AG04449 (cell line): ENCODE measurements at regions not wholly inside any gene's neighbourhood (a gene's known extent, or its start where the extent isn't known, plus 50 kb on each side); places are given as distances from the start of the nearest gene placed in this dataset.

ENCODE experiments used
- CTCF ChIA-PET: fragments of 350-600 bp; formaldehyde crosslinking; extraction: SDS; loops from one replicate; lab custom pipeline; 2021; ENCODE audit warnings: antibody characterized with exemption; lab: Yijun Ruan, JAX
- POLR2A ChIA-PET: fragments of 400-600, 350-600 bp; formaldehyde crosslinking; extraction: SDS; loops from one replicate; lab custom pipeline; 2020; ENCODE audit warnings: antibody characterized with exemption, inconsistent platforms; lab: Yijun Ruan, JAX
- DNase-seq: peaks from one replicate; pipeline ENCODE4 v3.0.0-alpha.2; 2010; ENCODE audit warnings: low read depth, low spot score
- H3K4me3 ChIP-seq: 2 replicates; pipeline ENCODE4 v1.5.1; 2011; ENCODE audit warnings: low read depth, mild to moderate bottlenecking, control low read depth, low read length
- CTCF ChIP-seq: IDR thresholded peaks from one replicate; pipeline ENCODE4 v1.5.1; 2011; ENCODE audit warnings: mild to moderate bottlenecking, moderate library complexity, low read length, control low read depth, inconsistent platforms; ENCODE audit not compliant: insufficient read depth; ENCODE audit errors: missing control alignments

- ChIA-PET CTCF (no interaction called here), POLR2A (no interaction called here)
- TF ChIP-seq CTCF, result no peak
- DNase-seq, result no peak
- no peak overlapping the region for H3K4me3 ChIP-seq
Measured at GRCh38 chr18:56545464-56545863, 92.9 kb downstream of the TXNL1 start.

- no peak overlapping the region for H3K4me3 ChIP-seq
- POLR2A ChIA-PET, result no interaction called here
- no peak for TF ChIP-seq CTCF
- no peak for DNase-seq
- CTCF ChIA-PET, result interaction anchor here (0.6 kb wide), 1 partner anchor 486 kb away, joined by 3 read pairs; no protein-coding TSS in a partner anchor
Measured at GRCh38 chr18:56542476-56542875, 95.9 kb downstream of the TXNL1 start.

GRCh38 chr18:56541793-56542192 is 96.6 kb downstream of the TXNL1 start:
- TF ChIP-seq CTCF, result no peak
- ChIA-PET POLR2A (no interaction called here), CTCF (no interaction called here)
- DNase-seq, result no peak
- no peak overlapping the region for H3K4me3 ChIP-seq

GRCh38 chr18:56541340-56541739 is 97.1 kb downstream of the TXNL1 start:
- ChIA-PET POLR2A (no interaction called here), CTCF (no interaction called here)
- TF ChIP-seq CTCF, result no peak

GRCh38 chr18:56538746-56539145 is 99.6 kb downstream of the TXNL1 start:
- POLR2A ChIA-PET, result no interaction called here
- no peak overlapping the region for H3K4me3 ChIP-seq
- CTCF ChIA-PET, result no interaction called here
- DNase-seq, result peak; percentile 45
- no peak for TF ChIP-seq CTCF

More at GRCh38 chr18:56541340-56541739, 97.1 kb downstream of the TXNL1 start:
- no peak for DNase-seq
- H3K4me3 ChIP-seq, result no peak overlapping the region

- no peak for TF ChIP-seq CTCF
- no peak overlapping the region for H3K4me3 ChIP-seq
- ChIA-PET CTCF (interaction anchor here (0.7 kb wide), 1 partner anchor 36 kb away, joined by 3 read pairs; no protein-coding TSS in a partner anchor), POLR2A (no interaction called here)
- DNase-seq, result peak; percentile 5
Measured at GRCh38 chr18:56532176-56532840, 106.1 kb downstream of the TXNL1 start.
